ENCODE measurements at regions not wholly inside any gene's neighbourhood (a gene's known extent, or its start where the extent isn't known, plus 50 kb on each side); places are given as distances from the start of the nearest gene placed in this dataset.

GRCh38 chr10:61350794-61351193 is 102.4 kb downstream of the TMEM26 start:
- Histone ChIP-seq H3K27me3 (ENCODE audit: insufficient read depth, low read length, poor library complexity) (no peaks in the 10 kb centered on the region), H3K9me3 (ENCODE audit: insufficient read depth, low read length, severe bottlenecking) (no peaks in the 10 kb centered on the region), H3K4me1 (ENCODE audit: insufficient read depth, low read length) (no peaks in the 10 kb centered on the region; the same call in 1 of the 2 replicates), H3K4me3 (ENCODE audit: low read depth in 1 of 2, low read length in 2 of 2) (no peak overlapping the region), H3K4me2 (ENCODE audit: insufficient read depth, low read length) (no peak overlapping the region), H2AFZ (ENCODE audit: low read depth, low read length) (no peak overlapping the region), H3K79me2 (ENCODE audit: insufficient read depth, low read length) (no peaks in the 10 kb centered on the region), H4K20me1 (ENCODE audit: insufficient read depth, low read length) (no peaks in the 10 kb centered on the region), H3K36me3 (ENCODE audit: insufficient read depth, low read length) (no peaks in the 10 kb centered on the region), H3K27ac (ENCODE audit: low read length) (no peak overlapping the region), H3K9ac (ENCODE audit: low read depth, low read length) (no peak overlapping the region)
- no peak for ATAC-seq (ENCODE audit: insufficient read depth, low read depth)
- no peak for DNase-seq
- TF ChIP-seq EZH2 (IDR thresholded peaks at IDR 0.05; ENCODE audit: borderline replicate concordance, low read depth, low read length, severe bottlenecking) (no peak), CTCF (IDR thresholded peaks at IDR 0.05; ENCODE audit: borderline replicate concordance, extremely low read depth, low read length, poor library complexity, severe bottlenecking) (no peak)

- no peak for ATAC-seq (ENCODE audit: insufficient read depth, low read depth)
- H3K9ac ChIP-seq (ENCODE audit: low read depth, low read length), result no peak overlapping the region
- no peak overlapping the region for H3K4me2 ChIP-seq (ENCODE audit: insufficient read depth, low read length)
- no peaks in the 10 kb centered on the region for H3K9me3 ChIP-seq (ENCODE audit: insufficient read depth, low read length, severe bottlenecking)
- H3K4me3 ChIP-seq (ENCODE audit: low read depth in 1 of 2, low read length in 2 of 2), result no peak overlapping the region
- no peak overlapping the region for H2AFZ ChIP-seq (ENCODE audit: low read depth, low read length)
- no peaks in the 10 kb centered on the region for H4K20me1 ChIP-seq (ENCODE audit: insufficient read depth, low read length)
- no peak for TF ChIP-seq CTCF (IDR thresholded peaks at IDR 0.05; ENCODE audit: borderline replicate concordance, extremely low read depth, low read length, poor library complexity, severe bottlenecking)
- no peak for TF ChIP-seq EZH2 (IDR thresholded peaks at IDR 0.05; ENCODE audit: borderline replicate concordance, low read depth, low read length, severe bottlenecking)
- DNase-seq, result no peak
- H3K27ac ChIP-seq (ENCODE audit: low read length), result no peak overlapping the region
- H3K27me3 ChIP-seq (ENCODE audit: insufficient read depth, low read length, poor library complexity), result no peaks in the 10 kb centered on the region
- no peaks in the 10 kb centered on the region for H3K36me3 ChIP-seq (ENCODE audit: insufficient read depth, low read length)
- no peaks in the 10 kb centered on the region for H3K4me1 ChIP-seq (ENCODE audit: insufficient read depth, low read length)
- no peaks in the 10 kb centered on the region for H3K79me2 ChIP-seq (ENCODE audit: insufficient read depth, low read length)
Observed at GRCh38 chr10:61350068-61350467, 103.1 kb downstream of the TMEM26 start.

GRCh38 chr10:61346796-61347413 is 106.3 kb downstream of the TMEM26 start:
- ATAC-seq (ENCODE audit: insufficient read depth, low read depth), result no peak
- H3K4me2 ChIP-seq (ENCODE audit: insufficient read depth, low read length), result no peak overlapping the region
- no peak for DNase-seq
- H2AFZ ChIP-seq (ENCODE audit: low read depth, low read length), result no peak overlapping the region
- H4K20me1 ChIP-seq (ENCODE audit: insufficient read depth, low read length), result no peaks in the 10 kb centered on the region
- peaks cover 13% of the 10 kb centered on the region for H3K4me1 ChIP-seq (ENCODE audit: insufficient read depth, low read length)
- H3K27ac ChIP-seq (ENCODE audit: low read length), result no peak overlapping the region
- TF ChIP-seq CTCF (IDR thresholded peaks at IDR 0.05; ENCODE audit: borderline replicate concordance, extremely low read depth, low read length, poor library complexity, severe bottlenecking) (no peak), EZH2 (IDR thresholded peaks at IDR 0.05; ENCODE audit: borderline replicate concordance, low read depth, low read length, severe bottlenecking) (no peak)
- H3K9me3 ChIP-seq (ENCODE audit: insufficient read depth, low read length, severe bottlenecking), result no peaks in the 10 kb centered on the region
- no peak overlapping the region for H3K9ac ChIP-seq (ENCODE audit: low read depth, low read length)
- H3K36me3 ChIP-seq (ENCODE audit: insufficient read depth, low read length), result no peaks in the 10 kb centered on the region
- H3K4me3 ChIP-seq (ENCODE audit: low read depth in 1 of 2, low read length in 2 of 2), result no peak overlapping the region
- H3K79me2 ChIP-seq (ENCODE audit: insufficient read depth, low read length), result no peaks in the 10 kb centered on the region
- no peaks in the 10 kb centered on the region for H3K27me3 ChIP-seq (ENCODE audit: insufficient read depth, low read length, poor library complexity)
